HG02885 (cell line): ENCODE measurements at regions not wholly inside any gene's neighbourhood (a gene's known extent, or its start where the extent isn't known, plus 50 kb on each side); places are given as distances from the start of the nearest gene placed in this dataset.
A peak's percentile ranks its signal among the peaks of the same experiment; 100 is the strongest.

ENCODE experiments used
- ATAC-seq: cut with Tn5 transposase; IDR thresholded peaks from one replicate; pipeline ENCODE4 v1.9.1; 2021; ENCODE audit warnings: mild to moderate bottlenecking; ENCODE audit not compliant: unreplicated experiment, poor library complexity

- ATAC-seq, result no peak
Observed at GRCh38 chr6:37557645-37558114, 58.0 kb upstream of the CCDC167 start.

GRCh38 chr6:37556881-37557644 lies 57.4 kb upstream of the CCDC167 start:
- ATAC-seq, result peak; percentile 34

- no peak for ATAC-seq
Observed at GRCh38 chr6:37555040-37555781, 55.5 kb upstream of the CCDC167 start.

- no peak for ATAC-seq
Observed at GRCh38 chr6:37554480-37554819, 54.8 kb upstream of the CCDC167 start.

GRCh38 chr6:37552267-37552666 lies 52.6 kb upstream of the CCDC167 start:
- no peak for ATAC-seq

GRCh38 chr6:37551867-37552266 lies 52.2 kb upstream of the CCDC167 start:
- no peak for ATAC-seq

GRCh38 chr6:37551446-37551845 lies 51.8 kb upstream of the CCDC167 start:
- ATAC-seq, result no peak

- no peak for ATAC-seq
Observed at GRCh38 chr6:37551002-37551401, 51.3 kb upstream of the CCDC167 start.

- ATAC-seq, result no peak
Observed at GRCh38 chr6:37550191-37550831, 50.6 kb upstream of the CCDC167 start.

GRCh38 chr6:37549558-37549957 lies 49.9 kb upstream of the CCDC167 start:
- ATAC-seq, result no peak
